HEK293T (cell line): ENCODE measurements at regions not wholly inside any gene's neighbourhood (a gene's known extent, or its start where the extent isn't known, plus 50 kb on each side); places are given as distances from the start of the nearest gene placed in this dataset.

Experiments
- CTCF ChIA-PET: fragments of 350-600 bp; formaldehyde crosslinking; extraction: SDS; loops from one replicate; lab custom pipeline; 2021; ENCODE audit warnings: antibody characterized with exemption, inconsistent platforms; lab: Yijun Ruan, JAX
- POLR2A ChIA-PET: fragments of 350-600 bp; formaldehyde crosslinking; extraction: SDS; loops from one replicate; lab custom pipeline; 2020; ENCODE audit warnings: antibody characterized with exemption, inconsistent platforms; lab: Yijun Ruan, JAX
- DNase-seq: peaks from one replicate; pipeline ENCODE4 v3.0.0; 2012; ENCODE audit warnings: mixed read lengths; ENCODE audit errors: extremely low spot score
- ARNT ChIP-seq: fragments of 450-650 bp; IDR thresholded peaks from 2 replicates; pipeline ENCODE4 v1.6.1; 2017; ENCODE audit warnings: mild to moderate bottlenecking
- BHLHE40 ChIP-seq: fragments of 450-650 bp; IDR thresholded peaks from 2 replicates; pipeline ENCODE4 v1.6.1; 2016; ENCODE audit warnings: mild to moderate bottlenecking, moderate library complexity, borderline replicate concordance
- CTBP1 ChIP-seq: fragments of 450-650 bp; IDR thresholded peaks from 2 replicates; pipeline ENCODE4 v1.6.1; 2016; ENCODE audit warnings: borderline replicate concordance
- ELF4 ChIP-seq: fragments of 450-650 bp; IDR thresholded peaks from 2 replicates; pipeline ENCODE4 v1.6.1; 2017; ENCODE audit warnings: antibody characterized with exemption
- FOXA1 ChIP-seq: fragments of 450-650 bp; IDR thresholded peaks from 2 replicates; pipeline ENCODE4 v1.6.1; 2016; ENCODE audit warnings: mild to moderate bottlenecking
- FOXK2 ChIP-seq: fragments of 450-650 bp; IDR thresholded peaks from 2 replicates; pipeline ENCODE4 v1.6.1; 2016; ENCODE audit warnings: mild to moderate bottlenecking
- FOXM1 ChIP-seq: fragments of 450-650 bp; IDR thresholded peaks from 2 replicates; pipeline ENCODE4 v1.6.1; 2017; ENCODE audit warnings: mild to moderate bottlenecking, borderline replicate concordance
- HDGF ChIP-seq: fragments of 450-650 bp; IDR thresholded peaks from 2 replicates; pipeline ENCODE4 v1.6.1; 2017; ENCODE audit warnings: antibody characterized with exemption, borderline replicate concordance
- L3MBTL2 ChIP-seq: fragments of 450-650 bp; conservative IDR thresholded peaks from 2 replicates; pipeline ENCODE4 v1.6.1; 2016; ENCODE audit warnings: mild to moderate bottlenecking
- LEF1 ChIP-seq: fragments of 450-650 bp; IDR thresholded peaks from 2 replicates; pipeline ENCODE4 v1.6.1; 2017; ENCODE audit warnings: mild to moderate bottlenecking, borderline replicate concordance
- NFRKB ChIP-seq: fragments of 450-650 bp; IDR thresholded peaks from 2 replicates; pipeline ENCODE4 v1.6.1; 2016; ENCODE audit warnings: mild to moderate bottlenecking, moderate library complexity
- SP1 ChIP-seq: fragments of 450-650 bp; IDR thresholded peaks from 2 replicates; pipeline ENCODE4 v1.6.1; 2017
- SUZ12 ChIP-seq: fragments of 450-650 bp; IDR thresholded peaks from 2 replicates; pipeline ENCODE4 v1.6.1; 2016; ENCODE audit warnings: mild to moderate bottlenecking
- TARDBP ChIP-seq: fragments of 450-650 bp; IDR thresholded peaks from 2 replicates; pipeline ENCODE4 v1.6.1; 2016
- ZNF384 ChIP-seq: fragments of 450-650 bp; IDR thresholded peaks from 2 replicates; pipeline ENCODE4 v1.6.1; 2016
- TF ChIP-seq, protein P1 (sequence below): fragments of 450-650 bp; IDR thresholded peaks from 2 replicates; pipeline ENCODE4 v1.6.1; 2016

DNA sequence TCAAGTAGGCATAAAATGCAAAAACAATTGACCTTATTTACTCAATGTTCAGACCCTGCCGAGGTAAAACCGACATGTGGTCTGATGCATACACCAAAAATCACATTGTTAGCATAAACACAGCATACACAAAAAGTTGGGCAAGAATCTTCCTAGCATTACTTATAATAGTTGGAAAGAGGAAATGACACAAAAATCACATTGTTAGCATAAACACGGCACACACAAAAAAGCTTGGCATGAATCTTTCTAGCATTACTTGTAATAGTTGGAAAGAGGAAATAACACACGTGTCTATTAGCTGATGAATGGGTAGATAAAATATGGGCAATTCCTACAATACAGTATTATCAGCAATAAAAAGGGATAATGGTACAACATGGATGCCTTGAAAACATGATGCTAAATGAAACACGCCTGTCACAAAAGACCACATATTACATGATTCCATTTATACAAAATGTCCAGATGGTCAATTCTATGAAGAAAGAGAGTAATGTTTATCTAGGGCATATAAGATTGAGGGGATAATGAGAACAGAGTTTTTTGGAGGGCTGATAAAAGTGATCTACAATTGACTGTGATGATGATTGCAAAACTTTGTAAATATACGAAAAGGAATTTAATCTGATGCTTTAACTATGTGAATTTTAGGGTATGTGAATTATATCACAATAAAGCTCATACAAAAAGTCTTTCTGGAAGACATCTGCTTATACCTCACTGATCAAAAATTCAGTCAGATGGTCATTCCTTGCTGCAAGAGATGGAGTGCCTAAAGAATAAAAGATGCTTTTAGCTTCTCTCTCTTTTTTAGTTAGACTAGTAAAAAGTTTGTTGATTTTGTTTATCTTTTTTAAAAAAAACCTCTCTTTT lies 1019.5 kb upstream of the CITED2 start:
- no peak for DNase-seq
- ChIA-PET CTCF (no interaction called here), POLR2A (no interaction called here)
- TF ChIP-seq ARNT (no peak), FOXK2 (no peak), HDGF (no peak), ELF4 (no peak), ZNF384 (no peak), LEF1 (no peak), SUZ12 (no peak), L3MBTL2 (no peak), FOXA1 (no peak), SP1 (no peak), BHLHE40 (no peak)

DNA sequence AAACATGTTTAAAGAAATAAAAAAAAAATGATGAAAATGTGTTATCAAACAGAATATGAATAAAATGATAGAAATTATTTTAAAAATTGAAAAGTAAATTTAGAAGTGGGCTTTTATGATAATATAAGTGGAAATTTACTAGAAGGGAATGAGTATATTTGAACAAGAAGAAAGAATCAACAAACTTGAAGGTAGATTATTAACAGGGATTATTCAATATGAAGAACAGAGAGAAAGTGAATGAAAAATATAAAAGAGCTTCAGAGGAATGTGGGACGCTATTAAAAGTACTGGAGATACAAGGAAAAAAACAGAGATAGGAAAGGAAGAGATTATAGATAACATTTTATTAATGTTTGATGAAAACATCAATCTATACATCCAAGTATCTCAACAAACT lies 1014.4 kb upstream of the CITED2 start:
- TF ChIP-seq TARDBP (no peak), L3MBTL2 (no peak), FOXM1 (no peak), HDGF (no peak), FOXK2 (no peak), BHLHE40 (no peak), CTBP1 (no peak), LEF1 (no peak), ELF4 (no peak), FOXA1 (no peak), SUZ12 (no peak), ZNF384 (no peak), NFRKB (no peak)
- TF ChIP-seq, protein P1, sequence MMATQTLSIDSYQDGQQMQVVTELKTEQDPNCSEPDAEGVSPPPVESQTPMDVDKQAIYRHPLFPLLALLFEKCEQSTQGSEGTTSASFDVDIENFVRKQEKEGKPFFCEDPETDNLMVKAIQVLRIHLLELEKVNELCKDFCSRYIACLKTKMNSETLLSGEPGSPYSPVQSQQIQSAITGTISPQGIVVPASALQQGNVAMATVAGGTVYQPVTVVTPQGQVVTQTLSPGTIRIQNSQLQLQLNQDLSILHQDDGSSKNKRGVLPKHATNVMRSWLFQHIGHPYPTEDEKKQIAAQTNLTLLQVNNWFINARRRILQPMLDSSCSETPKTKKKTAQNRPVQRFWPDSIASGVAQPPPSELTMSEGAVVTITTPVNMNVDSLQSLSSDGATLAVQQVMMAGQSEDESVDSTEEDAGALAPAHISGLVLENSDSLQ = no peak
- CTCF ChIA-PET = no interaction called here
- POLR2A ChIA-PET = no interaction called here
- no peak for DNase-seq

DNA sequence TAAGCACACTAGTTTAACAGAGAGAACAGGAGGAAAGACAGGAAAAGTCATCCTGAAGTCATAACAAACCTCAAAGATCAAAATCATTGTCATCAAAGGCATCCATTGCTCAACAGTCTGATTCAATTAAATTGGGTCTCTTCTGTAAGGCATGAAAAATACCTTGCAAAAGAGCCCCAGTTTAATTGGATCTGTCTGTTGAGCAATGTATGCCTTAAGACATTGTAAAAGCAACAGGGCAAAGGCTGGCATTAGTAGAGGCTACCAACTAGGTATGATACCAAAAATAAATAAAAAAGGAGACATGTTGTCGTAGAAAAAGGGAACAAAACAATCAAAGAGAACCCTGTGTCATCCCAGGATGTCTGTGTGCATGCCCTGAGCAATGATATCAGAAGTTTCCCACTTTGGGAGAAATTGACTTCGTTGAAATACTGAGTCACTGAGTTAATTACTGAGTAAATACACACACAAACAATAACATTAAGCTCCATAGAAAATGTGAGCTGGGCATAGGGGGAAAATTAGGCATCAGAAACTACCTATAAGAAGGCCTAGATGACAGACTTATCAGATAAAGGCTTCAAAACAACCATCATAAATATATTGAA lies 1013.8 kb upstream of the CITED2 start:
- no peak for DNase-seq
- no peak for TF ChIP-seq FOXA1
- ChIA-PET CTCF (no interaction called here), POLR2A (no interaction called here)

DNA sequence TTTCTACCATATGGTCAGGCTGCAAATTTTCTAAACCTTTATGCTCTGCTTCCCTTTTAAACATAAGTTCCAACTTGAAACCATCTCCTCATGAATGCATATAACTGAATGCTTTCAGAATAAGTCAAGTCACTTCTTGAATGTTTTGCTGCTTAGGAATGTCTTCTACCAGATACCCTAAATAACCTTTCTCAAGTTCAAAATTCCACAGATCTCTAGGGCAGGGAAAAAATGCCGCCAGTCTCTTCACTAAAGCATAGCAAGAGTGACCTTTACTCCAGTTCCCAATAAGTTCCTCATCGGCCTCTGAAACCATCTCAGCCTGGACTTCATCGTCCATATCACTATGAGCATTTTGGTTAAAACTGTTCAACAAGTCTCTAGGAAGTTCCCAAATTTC lies 1011.2 kb upstream of the CITED2 start:
- ChIA-PET POLR2A (no interaction called here), CTCF (no interaction called here)
- no peak for TF ChIP-seq FOXA1
- no peak for TF ChIP-seq FOXM1
- TF ChIP-seq BHLHE40 = no peak
- DNase-seq = no peak

DNA sequence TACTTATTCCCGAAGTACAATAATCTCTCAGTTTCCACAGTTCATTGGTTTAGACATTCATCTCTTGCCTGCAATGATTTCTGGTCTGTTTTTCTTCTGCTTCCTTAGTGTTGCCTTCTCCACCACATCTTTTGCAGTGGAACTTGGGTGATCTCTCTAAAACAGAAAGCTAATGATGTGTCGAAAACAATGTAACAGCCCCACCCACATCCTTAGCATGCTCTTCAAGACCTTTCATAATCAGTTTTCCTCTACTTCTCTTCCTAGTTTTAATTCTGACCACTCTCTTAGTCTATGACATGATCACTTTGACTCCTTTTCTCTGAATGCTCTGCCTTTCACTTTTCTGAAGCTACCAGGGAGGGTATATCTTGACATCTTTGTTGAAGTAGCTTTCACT lies 1007.9 kb upstream of the CITED2 start:
- no peak for DNase-seq
- ChIA-PET POLR2A (no interaction called here), CTCF (no interaction called here)
- TF ChIP-seq FOXA1 (no peak), SP1 (no peak), LEF1 (no peak), CTBP1 (no peak), FOXM1 (no peak), ZNF384 (no peak), L3MBTL2 (no peak), SUZ12 (no peak), HDGF (no peak), ELF4 (no peak), ARNT (no peak), BHLHE40 (no peak), TARDBP (no peak), NFRKB (no peak), FOXK2 (no peak)
- TF ChIP-seq, protein P1 = no peak

DNA sequence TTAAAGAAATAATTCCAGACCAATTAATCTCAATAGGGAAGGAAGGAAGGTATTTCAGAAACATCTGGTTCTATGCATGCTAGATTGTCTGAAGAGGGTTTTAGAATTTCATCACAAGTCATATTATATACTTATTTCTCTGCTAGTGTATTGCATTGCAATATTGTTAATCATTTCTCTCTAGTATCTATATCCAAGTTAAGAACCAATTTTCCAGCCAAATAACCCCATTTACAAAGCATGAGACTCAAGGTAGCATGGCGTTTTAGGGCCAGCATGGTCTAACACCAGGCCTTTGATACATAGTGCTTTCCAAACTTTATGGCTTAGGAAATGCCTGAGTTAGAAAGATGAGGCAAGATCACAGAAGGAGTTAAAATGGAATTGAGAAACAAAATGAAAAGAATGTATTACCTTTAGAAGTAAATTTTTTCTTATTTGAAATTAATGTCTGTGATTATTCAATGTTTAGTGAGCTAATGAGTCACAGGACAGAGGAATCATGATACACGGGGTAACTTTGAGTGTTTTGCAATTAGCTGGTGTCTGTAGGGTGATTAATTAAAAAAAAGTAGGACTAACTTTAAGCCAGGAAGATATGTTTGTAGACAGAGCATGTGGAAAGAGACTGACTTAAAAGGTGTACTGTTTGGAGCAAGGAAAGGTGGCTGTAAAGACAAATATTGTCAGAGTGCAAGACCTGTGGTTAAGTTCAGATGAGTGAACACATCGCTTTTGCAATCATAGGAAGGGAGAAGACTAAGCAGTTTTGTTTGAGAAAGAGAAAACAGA lies 1006.2 kb upstream of the CITED2 start:
- DNase-seq = no peak
- CTCF ChIA-PET = no interaction called here
- POLR2A ChIA-PET = no interaction called here
- TF ChIP-seq LEF1 (no peak), NFRKB (no peak), FOXM1 (no peak), BHLHE40 (no peak), FOXA1 (no peak), ZNF384 (no peak), SUZ12 (no peak), FOXK2 (no peak), CTBP1 (no peak), ARNT (no peak), SP1 (no peak), HDGF (no peak), L3MBTL2 (no peak), TARDBP (no peak), ELF4 (no peak)
- TF ChIP-seq, protein P1 = no peak
